GM19397 (cell line): ENCODE measurements at regions not wholly inside any gene's neighbourhood (a gene's known extent, or its start where the extent isn't known, plus 50 kb on each side); places are given as distances from the start of the nearest gene placed in this dataset.
"Not testable (repeated sequence)": the region's sequence is repeated elsewhere in the genome, so short reads cannot be mapped to it uniquely, and the experiment has no call there.

Experiments used
- ATAC-seq: cut with Tn5 transposase; IDR thresholded peaks from one replicate; pipeline ENCODE4 v1.9.1; 2021; ENCODE audit warnings: mild to moderate bottlenecking, moderate library complexity; ENCODE audit not compliant: unreplicated experiment

DNA sequence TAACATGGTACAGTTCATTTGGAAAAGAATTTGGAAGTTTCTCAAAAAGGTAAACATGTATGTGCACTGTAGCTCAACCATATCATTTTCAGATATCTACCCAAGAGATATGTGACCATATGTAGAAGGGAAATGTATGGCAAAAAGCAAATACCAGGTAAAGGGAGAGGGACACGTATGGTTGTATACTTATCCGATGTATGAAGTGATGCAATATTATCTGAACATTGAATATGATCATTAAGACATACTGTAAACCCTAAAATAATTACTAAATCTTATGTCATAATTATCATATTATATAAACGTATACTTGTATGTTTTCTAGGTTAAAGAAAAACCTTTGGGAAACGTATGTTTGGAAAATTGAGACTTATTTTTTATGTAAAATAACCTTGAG, 367.5 kb upstream of the KCND2 start:
- ATAC-seq: no peak

- ATAC-seq: no peak
Measured at GRCh38 chr7:119908948-119909347, 364.0 kb upstream of the KCND2 start.

DNA sequence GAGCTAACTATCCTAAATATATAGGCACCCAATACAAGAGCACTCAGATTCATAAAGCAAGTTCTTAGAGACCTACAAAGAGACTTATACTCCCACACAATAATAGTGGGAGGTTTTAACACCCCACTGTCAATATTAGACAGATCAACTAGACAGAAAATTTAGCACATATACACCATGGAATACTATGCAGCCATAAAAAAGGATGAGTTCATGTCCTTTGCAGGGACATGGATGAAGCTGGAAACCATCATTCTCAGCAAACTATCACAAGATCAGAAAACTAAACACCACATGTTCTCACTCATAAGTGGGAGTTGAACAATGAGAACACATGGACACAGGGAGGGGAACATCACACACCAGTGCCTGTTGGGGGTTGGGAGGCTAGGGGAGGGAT, 358.9 kb upstream of the KCND2 start:
- not testable (repeated sequence) for ATAC-seq

DNA sequence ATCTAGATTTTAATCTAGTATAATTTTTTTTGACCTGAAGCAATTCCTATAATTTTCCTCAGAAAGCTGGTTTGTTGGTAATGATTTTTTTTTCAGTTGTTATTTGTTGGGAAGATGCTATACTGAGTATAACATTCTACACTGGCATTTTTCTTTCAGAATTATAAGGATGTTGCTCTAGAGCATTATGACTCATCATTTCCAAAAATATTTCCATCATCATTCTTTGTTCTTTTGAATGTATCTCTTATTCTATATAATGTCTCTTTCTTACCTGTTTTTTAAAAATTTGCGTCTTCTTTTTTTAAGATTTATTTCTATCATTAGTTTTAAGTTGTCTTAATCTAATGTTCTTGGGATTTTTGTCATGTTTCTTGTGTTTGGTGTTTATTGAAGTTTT, 356.5 kb upstream of the KCND2 start:
- no peak for ATAC-seq

DNA sequence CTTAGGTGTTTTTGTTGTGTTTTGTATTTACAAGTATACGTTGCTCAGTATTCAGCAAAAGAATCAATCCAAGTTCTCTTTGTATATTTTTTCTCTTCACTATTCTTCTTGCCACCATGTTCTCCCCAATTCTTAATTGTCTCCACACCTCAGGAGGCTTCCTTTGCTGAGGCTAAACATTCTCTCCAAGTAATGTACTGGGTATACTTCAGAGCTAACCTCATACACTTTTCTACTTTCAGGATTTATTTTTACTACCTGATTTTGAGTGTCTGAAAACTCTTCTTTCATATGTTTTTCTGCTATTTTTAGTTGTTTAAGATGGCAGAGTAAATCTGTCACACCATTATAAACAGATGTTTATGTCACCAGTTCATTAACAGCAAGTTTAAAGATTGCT, 354.8 kb upstream of the KCND2 start:
- ATAC-seq: no peak

DNA sequence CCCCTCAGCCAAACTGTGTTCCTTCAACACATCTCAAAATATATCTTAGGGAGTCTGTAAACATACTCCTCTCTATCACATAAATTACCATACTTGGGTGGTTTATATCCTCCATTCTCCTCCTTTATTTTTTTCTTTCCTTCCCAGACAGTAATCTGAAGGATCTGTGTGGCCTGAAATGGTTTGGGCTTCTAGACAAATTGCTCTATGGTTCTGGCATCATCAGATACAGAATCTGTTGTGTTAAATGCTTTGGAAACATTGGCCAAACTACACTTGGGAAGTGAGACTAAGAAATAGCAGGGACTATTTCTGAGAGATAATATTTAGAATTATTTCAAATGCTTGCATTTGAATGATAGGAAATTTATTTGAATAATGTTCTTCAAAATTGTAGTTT, 353.0 kb upstream of the KCND2 start:
- ATAC-seq: no peak

DNA sequence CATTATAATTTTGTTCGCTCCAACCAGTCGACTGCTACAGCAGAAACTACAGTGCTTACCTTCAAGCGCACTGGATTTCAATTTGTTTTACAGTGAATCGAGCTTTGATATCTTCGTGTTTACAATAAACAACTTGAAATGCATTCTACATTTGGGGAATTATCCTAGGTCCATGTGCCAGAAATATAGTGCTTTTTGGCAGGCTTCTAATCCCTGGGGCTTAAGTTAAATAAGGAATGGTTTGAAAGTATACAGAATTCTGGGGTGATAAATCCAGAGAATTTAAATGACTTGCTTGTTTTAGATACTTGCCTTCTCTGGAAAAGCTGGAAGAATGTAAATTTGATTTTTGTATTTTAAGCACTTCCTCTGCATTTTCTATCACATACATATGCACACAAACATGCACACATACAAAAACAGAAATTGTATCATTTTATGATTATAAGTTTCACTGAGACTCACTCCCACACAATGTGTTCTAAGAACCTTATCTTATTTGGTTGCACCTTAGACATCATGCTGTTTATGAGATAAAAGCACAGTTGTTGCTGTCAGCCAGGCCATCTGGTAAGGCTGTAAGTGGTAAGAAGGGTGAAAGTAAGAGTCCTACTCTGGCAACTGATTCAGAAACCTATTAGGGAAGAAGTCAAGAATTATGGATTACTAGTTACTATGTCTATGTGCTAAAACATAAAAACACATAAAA, 347.2 kb upstream of the KCND2 start:
- ATAC-seq: no peak

- ATAC-seq: no peak
Measured at GRCh38 chr7:119929891-119930290, 343.1 kb upstream of the KCND2 start.

- no peak for ATAC-seq
Measured at GRCh38 chr7:119931230-119931824, 341.6 kb upstream of the KCND2 start.

DNA sequence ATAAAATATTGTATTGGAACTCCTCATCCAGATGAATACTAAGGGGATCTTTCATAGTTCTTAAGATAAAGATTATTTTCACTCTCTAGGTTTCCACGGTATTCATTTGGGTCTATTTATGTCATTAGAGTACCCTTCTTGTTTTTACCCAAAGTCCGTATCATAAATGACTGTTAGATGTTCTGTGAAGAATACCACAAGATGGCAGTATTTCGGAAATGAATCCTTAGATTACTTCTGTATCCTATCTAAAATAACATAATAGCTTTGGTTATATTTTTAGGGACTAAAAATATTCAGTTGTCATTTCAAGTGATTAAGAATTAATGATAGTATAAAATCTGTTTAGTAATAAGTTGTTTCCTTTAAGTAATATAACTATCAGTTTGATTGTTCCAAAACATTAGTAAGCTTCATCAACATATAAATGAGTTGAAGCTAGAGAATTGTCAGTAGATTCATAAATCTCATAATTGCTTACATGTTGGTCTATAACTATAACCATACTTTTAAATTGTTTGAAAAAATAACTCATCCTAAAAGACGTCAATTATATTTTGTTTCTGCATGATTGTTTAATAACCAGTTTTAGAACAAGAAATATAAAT, 337.5 kb upstream of the KCND2 start:
- ATAC-seq: no peak

DNA sequence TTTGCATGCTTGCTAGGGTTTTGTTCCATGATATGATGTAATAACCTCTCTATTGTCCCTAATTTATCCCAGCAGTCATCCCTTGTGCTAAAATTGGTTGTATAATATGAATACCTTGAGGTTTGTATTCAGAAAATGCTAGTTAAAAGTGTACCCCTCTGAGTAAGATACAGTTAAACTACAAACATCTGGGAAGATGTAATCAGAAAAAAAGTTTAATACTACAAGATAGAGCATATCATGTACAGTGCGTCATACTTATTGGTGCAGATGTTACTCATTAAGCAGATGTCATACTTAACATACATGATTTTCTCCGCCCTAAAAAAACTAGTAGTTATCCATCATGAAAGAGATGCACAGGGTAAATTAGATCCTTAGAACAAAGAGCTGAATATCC, 336.1 kb upstream of the KCND2 start:
- ATAC-seq: no peak

- ATAC-seq: no peak
Measured at GRCh38 chr7:119937745-119938144, 335.2 kb upstream of the KCND2 start.

- ATAC-seq: no peak
Measured at GRCh38 chr7:119943942-119944600, 328.9 kb upstream of the KCND2 start.

GRCh38 chr7:119944601-119944972, 328.4 kb upstream of the KCND2 start:
- ATAC-seq: no peak

DNA sequence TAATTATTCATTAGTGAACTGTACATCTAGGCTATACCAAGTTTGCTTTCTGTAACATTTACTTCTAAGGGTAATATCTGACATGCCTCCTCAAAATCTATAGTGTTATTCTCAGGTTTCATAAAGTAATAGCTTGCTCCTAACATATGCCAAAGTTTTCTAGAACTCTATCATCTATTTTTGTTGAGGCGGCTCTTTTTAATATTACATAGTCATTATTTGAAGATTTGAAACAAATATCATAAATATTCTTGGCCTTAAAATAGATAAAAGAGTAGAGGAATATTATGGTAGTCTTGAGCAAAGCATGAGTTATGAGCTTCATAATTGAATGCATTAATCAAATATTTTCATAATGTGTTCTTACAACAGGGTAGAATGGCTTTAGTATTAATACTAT, 327.2 kb upstream of the KCND2 start:
- ATAC-seq: no peak

DNA sequence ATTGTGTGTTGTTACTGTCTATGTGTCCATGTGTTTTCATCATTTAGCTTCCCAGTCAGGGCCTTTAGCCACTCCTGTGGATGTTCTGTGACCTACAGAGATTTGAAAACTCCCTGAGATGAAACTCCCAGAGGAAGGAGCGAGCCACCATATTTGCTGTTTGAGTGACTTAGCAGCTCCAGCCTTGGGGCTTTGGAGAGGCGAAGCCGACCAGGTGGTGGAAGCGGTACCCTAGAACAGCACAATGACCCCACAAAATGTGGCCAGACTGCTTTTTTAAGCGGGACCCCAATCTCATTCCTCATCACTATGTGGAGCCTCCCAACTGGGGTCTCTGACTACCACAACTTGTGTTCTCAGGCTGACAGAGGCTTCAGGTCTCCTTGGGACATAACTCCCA, 323.9 kb upstream of the KCND2 start:
- no peak for ATAC-seq

- not testable (repeated sequence) for ATAC-seq
Measured at GRCh38 chr7:119950390-119951041, 322.5 kb upstream of the KCND2 start.

GRCh38 chr7:119951614-119952013, 321.4 kb upstream of the KCND2 start:
- ATAC-seq: not testable (repeated sequence)

- no peak for ATAC-seq
Measured at GRCh38 chr7:119957335-119957734, 315.6 kb upstream of the KCND2 start.

DNA sequence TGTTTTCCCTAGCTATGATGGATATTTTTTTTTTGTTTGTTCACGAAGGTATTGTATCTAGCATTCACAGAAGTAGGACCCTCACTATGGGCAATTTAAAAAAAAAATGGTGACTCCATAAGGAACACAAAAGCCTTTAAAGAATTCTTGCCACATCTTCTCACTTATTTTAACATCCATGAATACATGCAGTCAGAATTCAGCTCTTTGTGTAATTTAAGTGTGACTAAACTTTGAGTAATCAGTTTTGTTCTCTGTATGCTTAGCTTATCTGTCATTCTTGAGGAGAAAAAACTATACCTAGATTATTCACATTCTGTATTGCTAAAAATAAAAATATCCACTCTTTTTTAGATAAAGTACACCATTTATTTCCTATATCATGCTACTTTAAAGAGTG, 313.2 kb upstream of the KCND2 start:
- no peak for ATAC-seq

GRCh38 chr7:119963654-119964053, 309.3 kb upstream of the KCND2 start:
- no peak for ATAC-seq

GRCh38 chr7:119964065-119964464, 308.9 kb upstream of the KCND2 start:
- ATAC-seq: no peak
